H1 (cell line): ENCODE measurements at regions not wholly inside any gene's neighbourhood (a gene's known extent, or its start where the extent isn't known, plus 50 kb on each side); places are given as distances from the start of the nearest gene placed in this dataset.

Experiments
- CTCF ChIP-seq, 3 experiments: IDR thresholded peaks; 1 replicate in 2 of 3; 2 replicates in 1 of 3; pipeline versions ENCODE4 v1.5.1 to v1.6.1; 2011; ENCODE audit warnings: low read length in 3 of 3, mild to moderate bottlenecking in 3 of 3, inconsistent platforms in 2 of 3, low read depth in 1 of 3, moderate library complexity in 1 of 3; ENCODE audit not compliant: insufficient read depth in 1 of 3; ENCODE audit errors: control extremely low read depth in 1 of 3
- POLR2A ChIP-seq, 2 experiments: IDR thresholded peaks; 1 replicate in 1 of 2; 2 replicates in 1 of 2; pipeline ENCODE4 v1.6.1; 2011; ENCODE audit warnings: low read depth in 2 of 2, low read length in 2 of 2, mild to moderate bottlenecking in 2 of 2; ENCODE audit errors: control extremely low read depth in 1 of 2
- SRF ChIP-seq: IDR thresholded peaks from 2 replicates; pipeline ENCODE4 v1.6.1; 2011; ENCODE audit warnings: mild to moderate bottlenecking, low read depth, low read length, moderate library complexity

GRCh38 chr16:5925850-5926249 is 828.3 kb upstream of the EEF2KMT start:
- TF ChIP-seq POLR2A (IDR thresholded peaks at IDR 0.05; ENCODE audit: control extremely low read depth in 1 of 2, low read depth in 2 of 2, low read length in 2 of 2): no peak
- no peak for TF ChIP-seq CTCF (IDR thresholded peaks at IDR 0.05; ENCODE audit: control extremely low read depth in 1 of 3, insufficient read depth in 1 of 3, low read depth in 1 of 3, low read length in 3 of 3)
- no peak for TF ChIP-seq SRF
